ENCODE measurements at regions not wholly inside any gene's neighbourhood (a gene's known extent, or its start where the extent isn't known, plus 50 kb on each side); places are given as distances from the start of the nearest gene placed in this dataset.

- no peak for TF ChIP-seq CTCF (IDR thresholded peaks at IDR 0.05; ENCODE audit: borderline replicate concordance, extremely low read depth, insufficient read depth)
- intact Hi-C loops (cut with DNase I) = no loop called here
- H3K36me3 ChIP-seq (ENCODE audit: control insufficient read depth in 2 of 3, insufficient read depth in 3 of 3, low read length in 3 of 3) = no peaks in the 10 kb centered on the region
- DNase-seq (peak in 2 of 5 donors; percentile 38 to 41), FAIRE-seq (no peak)
- H3K9ac ChIP-seq (ENCODE audit: low read length in 3 of 3) = no peak overlapping the region
- H3K4me1 ChIP-seq (ENCODE audit: control insufficient read depth in 2 of 3, insufficient read depth in 2 of 3, low read depth in 1 of 3, low read length in 3 of 3) = no peaks in the 10 kb centered on the region
- peaks cover 4% of the 10 kb centered on the region for H3K27me3 ChIP-seq (ENCODE audit: control insufficient read depth, insufficient read depth, low read length)
- H3K27ac ChIP-seq (ENCODE audit: low read depth in 2 of 2, low read length in 2 of 2) = no peak overlapping the region
- no peak overlapping the region for H3K4me3 ChIP-seq (ENCODE audit: low read length in 3 of 3)
- no peaks in the 10 kb centered on the region for H3K9me3 ChIP-seq (ENCODE audit: control insufficient read depth in 2 of 3, insufficient read depth in 1 of 3, low read length in 3 of 3)
These were observed 174.5 kb downstream of the CDC5L start for GRCh38 chr6:44561832-44562665.

GRCh38 chr6:44563397-44563796, 175.9 kb downstream of the CDC5L start:
- H3K4me1 ChIP-seq (ENCODE audit: control insufficient read depth in 2 of 3, insufficient read depth in 2 of 3, low read depth in 1 of 3, low read length in 3 of 3) = no peaks in the 10 kb centered on the region
- H3K27ac ChIP-seq (ENCODE audit: low read depth in 2 of 2, low read length in 2 of 2) = no peak overlapping the region
- H3K4me3 ChIP-seq (ENCODE audit: low read length in 3 of 3) = no peak overlapping the region
- H3K9me3 ChIP-seq (ENCODE audit: control insufficient read depth in 2 of 3, insufficient read depth in 1 of 3, low read length in 3 of 3) = no peaks in the 10 kb centered on the region
- no peak for DNase-seq
- TF ChIP-seq CTCF (IDR thresholded peaks at IDR 0.05; ENCODE audit: borderline replicate concordance, extremely low read depth, insufficient read depth) = no peak
- no peak for FAIRE-seq
- intact Hi-C loops (cut with DNase I) = no loop called here
- H3K27me3 ChIP-seq (ENCODE audit: control insufficient read depth, insufficient read depth, low read length) = peaks cover 4% of the 10 kb centered on the region
- H3K36me3 ChIP-seq (ENCODE audit: control insufficient read depth in 2 of 3, insufficient read depth in 3 of 3, low read length in 3 of 3) = no peaks in the 10 kb centered on the region
- H3K9ac ChIP-seq (ENCODE audit: low read length in 3 of 3) = no peak overlapping the region

GRCh38 chr6:44564906-44565524, 177.5 kb downstream of the CDC5L start:
- Histone ChIP-seq H3K9ac (ENCODE audit: low read length in 3 of 3) (no peak overlapping the region), H3K4me1 (ENCODE audit: control insufficient read depth in 2 of 3, insufficient read depth in 2 of 3, low read depth in 1 of 3, low read length in 3 of 3) (no peaks in the 10 kb centered on the region), H3K36me3 (ENCODE audit: control insufficient read depth in 2 of 3, insufficient read depth in 3 of 3, low read length in 3 of 3) (no peaks in the 10 kb centered on the region), H3K4me3 (ENCODE audit: low read length in 3 of 3) (no peak overlapping the region), H3K9me3 (ENCODE audit: control insufficient read depth in 2 of 3, insufficient read depth in 1 of 3, low read length in 3 of 3) (no peaks in the 10 kb centered on the region), H3K27me3 (ENCODE audit: control insufficient read depth, insufficient read depth, low read length) (peaks cover 4% of the 10 kb centered on the region), H3K27ac (ENCODE audit: low read depth in 2 of 2, low read length in 2 of 2) (no peak overlapping the region)
- intact Hi-C loops (cut with DNase I) = no loop called here
- FAIRE-seq (no peak), DNase-seq (no peak)
- TF ChIP-seq CTCF (IDR thresholded peaks at IDR 0.05; ENCODE audit: borderline replicate concordance, extremely low read depth, insufficient read depth) = no peak

Data from kidney (tissue), 13 donors.